Smooth muscle cell (in vitro differentiated cells): ENCODE measurements at regions not wholly inside any gene's neighbourhood (a gene's known extent, or its start where the extent isn't known, plus 50 kb on each side); places are given as distances from the start of the nearest gene placed in this dataset.

ENCODE experiments used
- DNase-seq: peaks from one replicate; lab custom pipeline; 2025; ENCODE audit not compliant: unreplicated experiment; lab: John Stamatoyannopoulos, UW
- H2AFZ ChIP-seq: fragments of 200-600 bp; sonication (generic); 2 replicates; pipeline ENCODE4 v1.6.0; 2016; ENCODE audit warnings: antibody characterized with exemption, low read depth, mild to moderate bottlenecking
- H3F3A ChIP-seq: fragments of 200-600 bp; sonication (generic); 2 replicates; pipeline ENCODE4 v1.6.0; 2017; ENCODE audit warnings: antibody characterized with exemption, low read depth
- H3K27ac ChIP-seq: fragments of 200-600 bp; sonication (generic); 2 replicates; pipeline ENCODE4 v1.5.1; 2016; ENCODE audit warnings: low read depth, mild to moderate bottlenecking
- H3K27me3 ChIP-seq: fragments of 200-600 bp; sonication (generic); 2 replicates; pipeline ENCODE4 v1.6.1; 2016; ENCODE audit warnings: low read depth, mild to moderate bottlenecking
- H3K36me3 ChIP-seq: fragments of 200-600 bp; sonication (generic); 2 replicates; pipeline ENCODE4 v1.5.1; 2016; ENCODE audit warnings: low read depth
- H3K4me1 ChIP-seq: fragments of 200-600 bp; sonication (generic); 2 replicates; pipeline ENCODE4 v1.5.1; 2016; ENCODE audit warnings: low read depth
- H3K4me2 ChIP-seq: fragments of 200-600 bp; sonication (generic); 2 replicates; pipeline ENCODE4 v1.6.0; 2016; ENCODE audit warnings: mild to moderate bottlenecking
- H3K4me3 ChIP-seq: fragments of 200-600 bp; sonication (generic); 2 replicates; pipeline ENCODE4 v1.5.1; 2016; ENCODE audit warnings: mild to moderate bottlenecking
- H3K79me2 ChIP-seq: fragments of 200-600 bp; sonication (generic); 2 replicates; pipeline ENCODE4 v1.6.0; 2016; ENCODE audit warnings: low read depth, mild to moderate bottlenecking
- H3K9ac ChIP-seq: fragments of 200-600 bp; sonication (generic); 2 replicates; pipeline ENCODE4 v1.6.0; 2016; ENCODE audit warnings: low read depth
- H3K9me3 ChIP-seq: fragments of 200-600 bp; sonication (generic); replicated peaks from 2 replicates; pipeline ENCODE4 v1.5.1; 2016; ENCODE audit warnings: low read depth
- H4K20me1 ChIP-seq: fragments of 200-600 bp; sonication (generic); 2 replicates; pipeline ENCODE4 v1.6.0; 2016; ENCODE audit warnings: low read depth
- CTCF ChIP-seq: fragments of 200-600 bp; sonication (generic); IDR thresholded peaks from 2 replicates; pipeline ENCODE4 v1.5.1; 2017; ENCODE audit warnings: borderline replicate concordance, mild to moderate bottlenecking, antibody characterized with exemption; ENCODE audit not compliant: insufficient read depth, poor library complexity, severe bottlenecking
- WGBS: methylation state at CpG from one replicate; pipeline ENCODE4 v1.1.7; 2016; ENCODE audit warnings: low lambda C conversion rate; 5-methylcytosine and 5-hydroxymethylcytosine counted together

DNA sequence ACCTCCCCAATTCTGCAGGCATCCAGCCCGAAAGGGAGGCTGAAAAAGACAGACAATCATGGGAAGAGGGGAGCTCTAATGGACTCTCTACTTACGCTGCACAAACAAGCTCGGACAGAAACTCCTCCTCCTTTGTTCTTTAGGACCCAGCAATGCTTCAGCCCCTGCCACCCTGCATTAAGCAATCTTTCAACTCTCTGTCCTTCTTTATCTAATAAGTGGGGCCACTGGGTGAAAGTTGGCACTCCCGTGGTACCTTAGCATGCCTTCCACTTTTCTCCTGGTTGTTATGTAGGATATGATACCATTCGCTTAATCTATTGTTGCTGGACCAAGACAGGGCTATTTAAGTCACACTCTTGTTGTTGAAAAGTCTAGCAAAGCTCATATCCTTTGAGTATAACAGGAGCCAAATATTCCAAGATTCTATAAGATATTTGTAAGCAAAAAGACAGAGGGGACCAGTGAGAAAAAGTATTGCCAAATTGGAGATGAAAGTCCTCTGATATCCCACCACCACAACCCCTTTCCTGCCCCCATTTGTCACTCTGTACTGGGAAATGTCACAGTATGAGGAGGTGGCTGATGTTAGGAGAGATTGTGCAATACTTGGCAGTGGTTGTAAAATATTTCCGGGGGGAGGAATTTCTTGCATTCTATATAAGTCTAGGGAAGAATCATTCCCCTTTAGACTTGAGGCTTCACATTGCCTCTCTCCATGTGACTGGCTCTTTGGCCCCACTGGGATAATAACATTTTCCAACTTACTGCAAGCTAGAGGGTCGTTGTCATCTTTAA lies 137.3 kb upstream of the GJB5 start:
- no peaks in the 10 kb centered on the region for H3K27me3 ChIP-seq
- 86% methylated on average over 7 of the region's 7 CpGs for WGBS
- H4K20me1 ChIP-seq, result no peaks in the 10 kb centered on the region
- H3K4me3 ChIP-seq, result no peak overlapping the region
- no peaks in the 10 kb centered on the region for H3K79me2 ChIP-seq
- H3F3A ChIP-seq, result no peaks in the 10 kb centered on the region
- TF ChIP-seq CTCF, result no peak
- H3K36me3 ChIP-seq, result no peaks in the 10 kb centered on the region
- no peaks in the 10 kb centered on the region for H3K9me3 ChIP-seq
- no peaks in the 10 kb centered on the region for H3K4me1 ChIP-seq
- H3K27ac ChIP-seq, result no peak overlapping the region
- H3K4me2 ChIP-seq, result no peak overlapping the region
- DNase-seq, result no peak
- no peak overlapping the region for H2AFZ ChIP-seq
- no peak overlapping the region for H3K9ac ChIP-seq

DNA sequence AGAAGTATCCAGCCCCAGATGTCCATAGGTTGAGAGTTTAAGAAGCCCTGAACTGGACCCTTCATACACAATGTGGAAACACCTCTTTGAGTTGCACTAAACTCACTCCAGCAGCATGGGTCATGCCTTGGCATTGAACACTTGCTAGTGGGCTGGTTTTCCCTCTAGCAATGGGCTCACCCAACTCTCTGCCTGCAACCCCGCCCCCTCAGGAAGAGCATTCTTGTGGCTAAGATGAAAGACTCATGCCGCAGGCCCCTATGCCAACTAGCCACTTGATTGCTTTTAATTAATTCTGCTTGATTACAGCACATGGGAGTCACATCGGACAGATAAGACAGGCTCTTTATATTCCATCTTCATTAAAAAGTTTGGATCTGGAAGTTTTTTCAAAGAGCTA lies 136.5 kb upstream of the GJB5 start:
- DNase-seq, result no peak
- Histone ChIP-seq H3K36me3 (no peaks in the 10 kb centered on the region), H3K4me1 (no peaks in the 10 kb centered on the region), H3K9ac (no peak overlapping the region), H2AFZ (no peak overlapping the region), H3K4me3 (no peak overlapping the region), H3K4me2 (no peak overlapping the region), H3K27me3 (no peaks in the 10 kb centered on the region), H3K79me2 (no peaks in the 10 kb centered on the region), H4K20me1 (no peaks in the 10 kb centered on the region), H3K9me3 (no peaks in the 10 kb centered on the region), H3K27ac (no peak overlapping the region), H3F3A (no peaks in the 10 kb centered on the region)
- WGBS, result 82% methylated on average over 3 of the region's 3 CpGs
- TF ChIP-seq CTCF, result no peak

- no peak overlapping the region for H2AFZ ChIP-seq
- no peaks in the 10 kb centered on the region for H3K79me2 ChIP-seq
- no peak for DNase-seq
- no peak overlapping the region for H3K27ac ChIP-seq
- H3K36me3 ChIP-seq, result no peaks in the 10 kb centered on the region
- H3K9ac ChIP-seq, result no peak overlapping the region
- no peaks in the 10 kb centered on the region for H3K4me1 ChIP-seq
- no peak overlapping the region for H3K4me3 ChIP-seq
- no peak for TF ChIP-seq CTCF
- H3K27me3 ChIP-seq, result no peaks in the 10 kb centered on the region
- no peaks in the 10 kb centered on the region for H3F3A ChIP-seq
- H4K20me1 ChIP-seq, result no peaks in the 10 kb centered on the region
- no peaks in the 10 kb centered on the region for H3K9me3 ChIP-seq
- 89% methylated on average over 4 of the region's 4 CpGs for WGBS
- H3K4me2 ChIP-seq, result no peak overlapping the region
Observed at GRCh38 chr1:34619256-34619655, 135.6 kb upstream of the GJB5 start.

GRCh38 chr1:34621916-34622315 lies 132.9 kb upstream of the GJB5 start:
- H3K4me3 ChIP-seq, result no peak overlapping the region
- H3K4me2 ChIP-seq, result no peak overlapping the region
- no peak for TF ChIP-seq CTCF
- H3K79me2 ChIP-seq, result no peaks in the 10 kb centered on the region
- H2AFZ ChIP-seq, result no peak overlapping the region
- no peaks in the 10 kb centered on the region for H3K36me3 ChIP-seq
- H3K4me1 ChIP-seq, result no peaks in the 10 kb centered on the region
- no peak for DNase-seq
- H4K20me1 ChIP-seq, result no peaks in the 10 kb centered on the region
- no peaks in the 10 kb centered on the region for H3F3A ChIP-seq
- H3K27ac ChIP-seq, result no peak overlapping the region
- no peaks in the 10 kb centered on the region for H3K9me3 ChIP-seq
- WGBS, result 78% methylated on average over 4 of the region's 4 CpGs
- H3K9ac ChIP-seq, result no peak overlapping the region
- no peaks in the 10 kb centered on the region for H3K27me3 ChIP-seq
